ENCODE measurements at regions not wholly inside any gene's neighbourhood (a gene's known extent, or its start where the extent isn't known, plus 50 kb on each side); places are given as distances from the start of the nearest gene placed in this dataset.
A peak's percentile ranks its signal among the peaks of the same experiment; 100 is the strongest.

DNA sequence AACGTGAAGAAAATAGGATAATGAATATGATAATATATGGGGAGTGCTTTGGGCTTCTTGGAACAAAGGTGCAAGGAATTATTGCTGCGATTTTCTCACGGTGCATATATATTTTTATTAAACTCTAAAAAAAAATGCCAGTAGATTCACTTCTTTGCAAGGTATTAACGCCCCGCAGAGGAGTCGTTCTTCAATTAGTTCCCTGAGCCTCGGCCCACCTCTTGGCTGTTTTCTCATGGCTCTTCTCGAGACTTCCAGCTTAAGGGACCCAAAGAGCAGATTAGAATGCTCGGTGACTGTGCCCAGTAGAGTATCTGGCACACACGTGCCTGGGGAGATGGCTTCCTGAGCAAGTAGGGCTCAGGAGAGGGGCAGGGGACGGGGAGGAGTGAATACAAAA, 367.4 kb downstream of the MID1IP1 start:
- H3K36me3 ChIP-seq (ENCODE audit: insufficient read depth): no peaks in the 10 kb centered on the region
- TF ChIP-seq, protein P1, sequence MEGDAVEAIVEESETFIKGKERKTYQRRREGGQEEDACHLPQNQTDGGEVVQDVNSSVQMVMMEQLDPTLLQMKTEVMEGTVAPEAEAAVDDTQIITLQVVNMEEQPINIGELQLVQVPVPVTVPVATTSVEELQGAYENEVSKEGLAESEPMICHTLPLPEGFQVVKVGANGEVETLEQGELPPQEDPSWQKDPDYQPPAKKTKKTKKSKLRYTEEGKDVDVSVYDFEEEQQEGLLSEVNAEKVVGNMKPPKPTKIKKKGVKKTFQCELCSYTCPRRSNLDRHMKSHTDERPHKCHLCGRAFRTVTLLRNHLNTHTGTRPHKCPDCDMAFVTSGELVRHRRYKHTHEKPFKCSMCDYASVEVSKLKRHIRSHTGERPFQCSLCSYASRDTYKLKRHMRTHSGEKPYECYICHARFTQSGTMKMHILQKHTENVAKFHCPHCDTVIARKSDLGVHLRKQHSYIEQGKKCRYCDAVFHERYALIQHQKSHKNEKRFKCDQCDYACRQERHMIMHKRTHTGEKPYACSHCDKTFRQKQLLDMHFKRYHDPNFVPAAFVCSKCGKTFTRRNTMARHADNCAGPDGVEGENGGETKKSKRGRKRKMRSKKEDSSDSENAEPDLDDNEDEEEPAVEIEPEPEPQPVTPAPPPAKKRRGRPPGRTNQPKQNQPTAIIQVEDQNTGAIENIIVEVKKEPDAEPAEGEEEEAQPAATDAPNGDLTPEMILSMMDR (conservative IDR thresholded peaks at IDR 0.05; ENCODE audit: low read depth, low read length): no peak

DNA sequence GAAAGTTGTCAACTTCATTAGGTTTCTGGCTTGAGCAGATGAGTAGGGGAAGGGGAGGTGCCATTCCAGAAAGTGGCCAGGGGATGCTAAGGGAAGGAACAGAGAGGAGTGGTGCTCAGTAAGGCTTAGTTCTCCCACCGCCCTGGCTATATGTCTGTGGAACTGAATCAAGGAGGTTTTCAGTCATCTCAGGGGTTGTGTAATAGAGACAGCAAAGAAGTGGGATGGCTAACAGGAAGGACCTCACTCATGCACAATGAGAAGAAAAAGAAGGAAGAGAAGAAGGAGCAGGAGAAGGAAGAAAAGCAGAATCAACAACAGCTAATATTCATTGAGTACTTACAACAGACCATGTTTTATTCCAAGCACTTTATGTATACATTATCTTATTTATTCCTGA, 368.7 kb downstream of the MID1IP1 start:
- Histone ChIP-seq H3K4me1 (ENCODE audit: low read depth, poor library complexity, severe bottlenecking) (peaks cover 95% of the 10 kb centered on the region), H3K27ac (peak overlapping the region; percentile 74), H3K4me2 (peak overlapping the region; percentile 64), H3K36me3 (ENCODE audit: insufficient read depth) (no peaks in the 10 kb centered on the region), H2AFZ (ENCODE audit: low read depth) (no peak overlapping the region), H3K4me3 (IDR thresholded peaks at IDR 0.05; ENCODE audit: insufficient read depth, low read depth, low read length) (no peak overlapping the region), H3K27me3 (ENCODE audit: insufficient read depth, low read depth) (no peaks in the 10 kb centered on the region), H4K20me1 (ENCODE audit: insufficient read depth) (no peaks in the 10 kb centered on the region), H3K79me2 (ENCODE audit: insufficient read depth, low read depth) (no peaks in the 10 kb centered on the region), H3K9ac (no peak overlapping the region)
- TF ChIP-seq, protein P1 (conservative IDR thresholded peaks at IDR 0.05; ENCODE audit: low read depth, low read length): no peak

More for the DNA sequence above, 367.4 kb downstream of the MID1IP1 start:
- Histone ChIP-seq H3K27me3 (ENCODE audit: insufficient read depth, low read depth) (no peaks in the 10 kb centered on the region), H3K9ac (no peak overlapping the region), H3K79me2 (ENCODE audit: insufficient read depth, low read depth) (no peaks in the 10 kb centered on the region), H3K4me3 (IDR thresholded peaks at IDR 0.05; ENCODE audit: insufficient read depth, low read depth, low read length) (no peak overlapping the region), H2AFZ (ENCODE audit: low read depth) (no peak overlapping the region), H3K4me1 (ENCODE audit: low read depth, poor library complexity, severe bottlenecking) (peaks cover 82% of the 10 kb centered on the region), H4K20me1 (ENCODE audit: insufficient read depth) (no peaks in the 10 kb centered on the region), H3K27ac (peak overlapping the region; percentile 58; the same call in 1 of the 2 replicates), H3K4me2 (no peak overlapping the region; the same call in 1 of the 2 replicates)

DNA sequence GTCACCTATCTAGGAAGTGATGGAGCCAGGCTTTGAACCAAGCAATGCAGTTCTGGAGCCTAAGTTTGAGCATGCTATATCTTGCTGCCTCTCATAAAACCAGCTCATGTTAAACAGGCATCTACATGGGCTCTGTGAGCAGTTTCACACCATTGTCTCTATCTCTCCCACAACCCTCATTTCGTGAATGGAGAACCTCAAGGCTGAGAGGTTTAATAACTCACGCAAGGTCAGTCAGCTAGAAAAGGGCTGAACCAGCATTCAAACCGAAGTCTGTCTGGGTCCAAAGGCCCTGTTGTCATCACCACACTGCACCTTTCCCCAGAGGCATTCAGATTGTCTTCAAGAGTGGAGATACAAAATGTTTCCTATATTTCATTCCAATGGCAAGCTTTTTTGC, 369.2 kb downstream of the MID1IP1 start:
- Histone ChIP-seq H4K20me1 (ENCODE audit: insufficient read depth) (no peaks in the 10 kb centered on the region), H3K4me1 (ENCODE audit: low read depth, poor library complexity, severe bottlenecking) (peaks cover 99% of the 10 kb centered on the region), H3K4me2 (peak overlapping the region; percentile 64), H3K4me3 (IDR thresholded peaks at IDR 0.05; ENCODE audit: insufficient read depth, low read depth, low read length) (no peak overlapping the region), H3K27me3 (ENCODE audit: insufficient read depth, low read depth) (no peaks in the 10 kb centered on the region), H3K27ac (peak overlapping the region; percentile 74), H2AFZ (ENCODE audit: low read depth) (no peak overlapping the region), H3K79me2 (ENCODE audit: insufficient read depth, low read depth) (no peaks in the 10 kb centered on the region), H3K9ac (peak overlapping the region; percentile 35; the same call in 1 of the 2 replicates), H3K36me3 (ENCODE audit: insufficient read depth) (no peaks in the 10 kb centered on the region)
- TF ChIP-seq, protein P1 (conservative IDR thresholded peaks at IDR 0.05; ENCODE audit: low read depth, low read length): no peak

DNA sequence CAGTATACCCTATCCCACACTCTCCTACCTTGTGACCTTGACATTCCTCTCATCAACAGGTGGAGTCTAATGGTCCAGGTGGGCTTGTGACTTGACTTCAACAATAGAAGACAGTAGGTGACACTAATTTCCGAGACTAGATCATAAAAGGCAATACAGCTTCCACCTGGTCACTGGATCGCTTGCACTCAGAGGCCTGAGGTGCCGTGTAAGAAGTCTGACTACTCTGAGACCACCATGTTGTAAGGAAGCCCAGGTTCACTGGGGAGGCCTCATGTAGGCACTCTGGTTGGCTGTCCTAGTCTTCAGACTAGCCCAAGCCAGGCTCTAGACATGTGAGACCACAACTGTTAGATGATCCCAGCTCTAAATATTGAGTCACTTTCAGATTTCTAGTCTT, 370.4 kb downstream of the MID1IP1 start:
- Histone ChIP-seq H3K4me1 (ENCODE audit: low read depth, poor library complexity, severe bottlenecking) (peaks cover 99% of the 10 kb centered on the region), H3K27me3 (ENCODE audit: insufficient read depth, low read depth) (no peaks in the 10 kb centered on the region), H3K36me3 (ENCODE audit: insufficient read depth) (no peaks in the 10 kb centered on the region), H3K27ac (no peak overlapping the region), H2AFZ (ENCODE audit: low read depth) (no peak overlapping the region), H3K4me2 (peak overlapping the region; percentile 13; the same call in 1 of the 2 replicates), H4K20me1 (ENCODE audit: insufficient read depth) (no peaks in the 10 kb centered on the region), H3K9ac (no peak overlapping the region), H3K4me3 (IDR thresholded peaks at IDR 0.05; ENCODE audit: insufficient read depth, low read depth, low read length) (no peak overlapping the region), H3K79me2 (ENCODE audit: insufficient read depth, low read depth) (no peaks in the 10 kb centered on the region)
- TF ChIP-seq, protein P1 (conservative IDR thresholded peaks at IDR 0.05; ENCODE audit: low read depth, low read length): no peak
